RWPE2 (cell line): ENCODE measurements at regions not wholly inside any gene's neighbourhood (a gene's known extent, or its start where the extent isn't known, plus 50 kb on each side); places are given as distances from the start of the nearest gene placed in this dataset.
A peak's percentile ranks its signal among the peaks of the same experiment; 100 is the strongest.

Source experiments
- ATAC-seq: fragments of 200-7000 bp; cut with Tn5 transposase; 3 replicates; pipeline ENCODE4 v1.9.1; 2021; ENCODE audit warnings: low read depth
- DNase-seq: peaks from one replicate; pipeline ENCODE4 v3.0.0-alpha.2; 2020; ENCODE audit warnings: low spot score
- H3K27ac ChIP-seq: fragments of 450-650 bp; 2 replicates; pipeline ENCODE4 v1.5.1; 2017; ENCODE audit warnings: mild to moderate bottlenecking; ENCODE audit not compliant: poor library complexity, severe bottlenecking
- H3K27me3 ChIP-seq: fragments of 250-450 bp; sonication (Bioruptor Pico); 2 replicates; pipeline ENCODE4 v1.5.1; 2021; ENCODE audit warnings: mild to moderate bottlenecking, moderate library complexity; ENCODE audit not compliant: insufficient read depth, poor library complexity, severe bottlenecking
- H3K36me3 ChIP-seq: fragments of 250-450 bp; sonication (Bioruptor Pico); 2 replicates; pipeline ENCODE4 v1.5.1; 2020; ENCODE audit warnings: low read depth, mild to moderate bottlenecking, moderate library complexity
- H3K4me1 ChIP-seq: fragments of 250-450 bp; sonication (Bioruptor Pico); 2 replicates; pipeline ENCODE4 v1.5.1; 2021; ENCODE audit warnings: mild to moderate bottlenecking, moderate library complexity; ENCODE audit not compliant: insufficient read depth, poor library complexity, severe bottlenecking
- H3K4me3 ChIP-seq: fragments of 250-450 bp; sonication (Bioruptor Pico); 2 replicates; pipeline ENCODE4 v1.5.1; 2021; ENCODE audit warnings: mild to moderate bottlenecking, moderate library complexity; ENCODE audit not compliant: severe bottlenecking
- H3K9me3 ChIP-seq: fragments of 250-450 bp; sonication (Bioruptor Pico); 2 replicates; pipeline ENCODE4 v1.5.1; 2021; ENCODE audit warnings: mild to moderate bottlenecking, moderate library complexity; ENCODE audit not compliant: severe bottlenecking
- TF ChIP-seq, protein P1 (sequence below): fragments of 450-650 bp; IDR thresholded peaks from one replicate; pipeline ENCODE4 v1.5.1; 2017; ENCODE audit warnings: mild to moderate bottlenecking, moderate library complexity; ENCODE audit not compliant: poor library complexity, severe bottlenecking

DNA sequence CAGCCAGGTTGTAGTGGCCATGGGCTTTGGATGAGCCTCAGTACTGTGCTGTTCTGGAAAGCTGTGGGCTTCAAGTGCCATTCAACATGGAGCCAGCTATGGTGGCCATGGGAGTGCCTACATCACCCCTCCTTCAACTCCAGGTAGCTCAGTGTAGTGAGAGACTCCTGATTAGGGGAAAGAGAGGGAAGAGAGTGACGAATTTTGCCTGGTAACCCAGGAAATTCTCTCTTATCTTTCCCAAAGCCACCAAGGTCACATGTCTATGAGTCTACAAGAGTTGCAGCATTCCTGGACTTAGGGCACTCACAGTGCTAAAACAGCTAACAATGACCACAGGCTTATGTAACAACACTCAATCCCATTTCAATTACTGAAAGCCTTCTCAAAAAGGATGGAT, 81.7 kb upstream of the SPTLC1 start:
- ATAC-seq (no peak), DNase-seq (no peak)
- TF ChIP-seq, protein P1, sequence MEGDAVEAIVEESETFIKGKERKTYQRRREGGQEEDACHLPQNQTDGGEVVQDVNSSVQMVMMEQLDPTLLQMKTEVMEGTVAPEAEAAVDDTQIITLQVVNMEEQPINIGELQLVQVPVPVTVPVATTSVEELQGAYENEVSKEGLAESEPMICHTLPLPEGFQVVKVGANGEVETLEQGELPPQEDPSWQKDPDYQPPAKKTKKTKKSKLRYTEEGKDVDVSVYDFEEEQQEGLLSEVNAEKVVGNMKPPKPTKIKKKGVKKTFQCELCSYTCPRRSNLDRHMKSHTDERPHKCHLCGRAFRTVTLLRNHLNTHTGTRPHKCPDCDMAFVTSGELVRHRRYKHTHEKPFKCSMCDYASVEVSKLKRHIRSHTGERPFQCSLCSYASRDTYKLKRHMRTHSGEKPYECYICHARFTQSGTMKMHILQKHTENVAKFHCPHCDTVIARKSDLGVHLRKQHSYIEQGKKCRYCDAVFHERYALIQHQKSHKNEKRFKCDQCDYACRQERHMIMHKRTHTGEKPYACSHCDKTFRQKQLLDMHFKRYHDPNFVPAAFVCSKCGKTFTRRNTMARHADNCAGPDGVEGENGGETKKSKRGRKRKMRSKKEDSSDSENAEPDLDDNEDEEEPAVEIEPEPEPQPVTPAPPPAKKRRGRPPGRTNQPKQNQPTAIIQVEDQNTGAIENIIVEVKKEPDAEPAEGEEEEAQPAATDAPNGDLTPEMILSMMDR = no peak

DNA sequence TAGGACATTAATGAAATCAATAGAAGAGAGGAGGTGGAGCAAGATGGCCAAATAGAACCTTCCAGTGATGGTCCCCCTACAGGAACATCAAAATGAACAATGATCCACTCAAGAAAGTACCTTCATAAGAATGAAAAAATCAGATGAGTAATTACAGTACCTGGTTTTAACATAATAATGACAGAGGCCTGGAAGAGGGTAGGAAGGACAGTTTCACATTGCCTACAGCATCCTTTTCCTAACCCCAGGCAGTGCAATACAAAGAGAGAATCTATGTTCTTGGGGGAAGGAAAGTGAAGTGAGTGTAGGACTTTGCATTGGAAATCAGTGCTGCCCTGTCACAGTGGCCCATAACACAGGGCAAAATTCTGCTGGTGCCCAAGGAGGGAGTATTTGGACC, 81.2 kb upstream of the SPTLC1 start:
- H3K4me1 ChIP-seq = no peaks in the 10 kb centered on the region
- DNase-seq = no peak
- TF ChIP-seq, protein P1 = no peak
- no peak for ATAC-seq
- no peak overlapping the region for H3K27ac ChIP-seq
- no peaks in the 10 kb centered on the region for H3K27me3 ChIP-seq
- no peak overlapping the region for H3K4me3 ChIP-seq
- no peaks in the 10 kb centered on the region for H3K9me3 ChIP-seq
- no peaks in the 10 kb centered on the region for H3K36me3 ChIP-seq

More for the DNA sequence above, 81.7 kb upstream of the SPTLC1 start:
- Histone ChIP-seq H3K27me3 (no peaks in the 10 kb centered on the region), H3K4me1 (no peaks in the 10 kb centered on the region), H3K9me3 (no peaks in the 10 kb centered on the region), H3K27ac (no peak overlapping the region), H3K36me3 (no peaks in the 10 kb centered on the region), H3K4me3 (no peak overlapping the region)

DNA sequence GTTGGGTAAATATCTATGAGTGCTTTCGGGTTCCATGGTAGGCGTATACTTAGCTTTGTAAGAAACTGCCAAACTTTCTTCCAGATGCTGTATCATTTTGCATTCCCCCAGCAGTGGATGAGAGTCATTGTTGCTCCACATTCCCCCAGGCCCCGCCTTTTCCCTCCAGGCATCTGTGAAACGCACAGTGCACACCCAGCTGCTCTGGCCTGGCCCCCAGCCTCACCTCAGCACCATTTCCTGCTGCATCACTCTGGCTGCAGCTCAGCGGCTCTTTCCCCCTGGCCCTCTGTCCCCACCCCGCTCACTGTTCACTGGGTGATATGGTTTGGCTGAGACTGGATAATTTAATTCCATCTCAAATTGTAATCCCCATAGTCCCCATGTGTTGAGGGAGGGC, 76.6 kb upstream of the SPTLC1 start:
- TF ChIP-seq, protein P1 = no peak
- DNase-seq (no peak), ATAC-seq (peak; percentile 92)
- no peaks in the 10 kb centered on the region for H3K9me3 ChIP-seq
- H3K4me3 ChIP-seq = no peak overlapping the region
- H3K27ac ChIP-seq = no peak overlapping the region
- H3K36me3 ChIP-seq = no peaks in the 10 kb centered on the region
- no peaks in the 10 kb centered on the region for H3K4me1 ChIP-seq
- no peaks in the 10 kb centered on the region for H3K27me3 ChIP-seq

DNA sequence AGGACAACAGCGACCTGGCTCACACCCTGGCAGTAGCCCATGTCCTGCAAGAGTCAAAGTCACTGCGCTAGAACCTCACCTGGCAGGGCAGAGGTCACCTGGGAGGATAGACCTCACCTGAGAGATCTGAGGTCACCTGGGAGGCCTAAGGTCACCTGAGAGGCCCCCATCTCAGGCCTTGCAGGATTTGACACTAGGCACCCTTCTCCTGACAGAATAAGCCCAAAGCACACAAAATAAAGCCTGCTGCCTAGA, 75.2 kb upstream of the SPTLC1 start:
- Histone ChIP-seq H3K4me3 (no peak overlapping the region), H3K36me3 (no peaks in the 10 kb centered on the region), H3K4me1 (no peaks in the 10 kb centered on the region), H3K27me3 (no peaks in the 10 kb centered on the region), H3K9me3 (no peaks in the 10 kb centered on the region), H3K27ac (no peak overlapping the region)
- DNase-seq (no peak), ATAC-seq (no peak)
- TF ChIP-seq, protein P1 = no peak

DNA sequence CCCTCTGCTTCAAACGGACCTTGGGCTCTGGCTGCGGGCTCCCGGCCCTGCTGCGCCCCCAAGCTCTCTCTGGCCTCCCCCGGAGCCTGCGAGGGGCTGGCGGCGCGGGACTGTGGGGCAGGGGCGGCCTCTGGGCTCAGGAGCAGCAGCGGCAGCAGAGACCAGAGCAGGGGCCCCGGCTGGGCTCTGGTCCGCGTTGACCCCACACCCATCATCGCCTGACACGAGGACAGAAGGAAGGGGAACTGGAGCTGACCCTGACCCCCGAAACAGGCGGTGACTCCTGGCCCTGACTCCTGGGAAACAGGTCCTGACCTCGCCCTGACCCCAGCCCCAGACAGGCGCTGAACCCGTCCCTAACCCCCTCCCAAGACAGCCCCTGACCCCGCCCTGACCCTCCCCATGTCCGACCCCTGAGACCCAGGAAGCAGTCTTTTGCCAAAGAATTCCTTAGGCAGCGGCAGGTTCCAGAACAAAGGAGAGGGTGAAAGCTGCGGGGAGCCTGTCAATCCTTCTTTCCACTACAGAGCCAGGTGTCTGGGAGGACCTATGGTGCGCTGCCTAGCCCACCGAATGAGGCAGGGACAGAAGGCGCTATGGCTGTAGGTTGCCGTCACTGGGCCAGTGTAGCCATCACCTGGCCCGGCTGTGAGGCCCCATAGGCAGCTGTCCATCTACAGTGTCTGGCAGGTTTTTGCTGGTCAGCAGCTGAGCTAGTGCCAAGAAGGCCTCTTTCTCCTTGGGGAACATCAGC, 74.7 kb upstream of the SPTLC1 start:
- no peaks in the 10 kb centered on the region for H3K4me1 ChIP-seq
- H3K36me3 ChIP-seq = no peaks in the 10 kb centered on the region
- TF ChIP-seq, protein P1 = no peak
- DNase-seq (no peak), ATAC-seq (no peak)
- no peak overlapping the region for H3K4me3 ChIP-seq
- H3K27ac ChIP-seq = no peak overlapping the region
- H3K27me3 ChIP-seq = no peaks in the 10 kb centered on the region
- H3K9me3 ChIP-seq = no peaks in the 10 kb centered on the region
